ENCODE measurements at regions not wholly inside any gene's neighbourhood (a gene's known extent, or its start where the extent isn't known, plus 50 kb on each side); places are given as distances from the start of the nearest gene placed in this dataset.

GRCh38 chr3:67745296-67745695 is 90.9 kb upstream of the SUCLG2 start:
- TF ChIP-seq GATA3 (IDR thresholded peaks at IDR 0.05; ENCODE audit: low read depth, low read length) (no peak), GATA2 (IDR thresholded peaks at IDR 0.05; ENCODE audit: low read depth, low read length) (no peak)
